Lower leg skin (tissue), 3 donors: ENCODE measurements at regions not wholly inside any gene's neighbourhood (a gene's known extent, or its start where the extent isn't known, plus 50 kb on each side); places are given as distances from the start of the nearest gene placed in this dataset.

Experiments used
- CTCF ChIP-seq, 3 donors: fragments of 450-650 bp; IDR thresholded peaks; one replicate each; pipeline ENCODE4 v1.5.1; 2016; ENCODE audit warnings: antibody characterized with exemption in 3 of 3, mild to moderate bottlenecking in 3 of 3, moderate library complexity in 2 of 3
- POLR2A ChIP-seq, 2 donors: fragments of 450-650 bp; IDR thresholded peaks; one replicate each; pipeline ENCODE4 v1.6.1; 2016 to 2017; ENCODE audit warnings: antibody characterized with exemption in 2 of 2, mild to moderate bottlenecking in 1 of 2, moderate library complexity in 1 of 2

GRCh38 chr5:164481270-164481669 lies 975.9 kb downstream of the MAT2B start:
- no peak for TF ChIP-seq CTCF (IDR thresholded peaks at IDR 0.05)
- no peak for TF ChIP-seq POLR2A (IDR thresholded peaks at IDR 0.05)
